Neural cell (in vitro differentiated cells): ENCODE measurements at regions not wholly inside any gene's neighbourhood (a gene's known extent, or its start where the extent isn't known, plus 50 kb on each side); places are given as distances from the start of the nearest gene placed in this dataset.

Experiments
- H2AFZ ChIP-seq: fragments of 200-600, 300-800 bp; sonication (generic), shearing (Covaris generic); 2 replicates; pipeline ENCODE4 v1.6.0; 2014; ENCODE audit warnings: low read depth, mild to moderate bottlenecking, antibody characterized with exemption, low read length, moderate library complexity
- H3F3A ChIP-seq: fragments of 200-600 bp; shearing (Covaris generic); 2 replicates; pipeline ENCODE4 v1.6.1; 2016; ENCODE audit warnings: mild to moderate bottlenecking, moderate library complexity, mixed read lengths, antibody characterized with exemption, low read length; ENCODE audit not compliant: insufficient read depth, poor library complexity, severe bottlenecking
- H3K27ac ChIP-seq: fragments of 200-600, 300-800 bp; sonication (generic), shearing (Covaris generic); 2 replicates; pipeline ENCODE4 v1.5.1; 2014; ENCODE audit warnings: mild to moderate bottlenecking, low read length, moderate library complexity
- H3K27me3 ChIP-seq: fragments of 300-800, 200-600 bp; sonication (generic), shearing (Covaris generic); 2 replicates; pipeline ENCODE4 v1.6.0; 2014; ENCODE audit warnings: mild to moderate bottlenecking, low read depth, low read length, moderate library complexity; ENCODE audit not compliant: insufficient read depth
- H3K36me3 ChIP-seq: fragments of 300-800, 200-600 bp; sonication (generic), shearing (Covaris generic); 2 replicates; pipeline ENCODE4 v1.5.1; 2014; ENCODE audit warnings: mild to moderate bottlenecking, antibody characterized with exemption, low read length, moderate library complexity; ENCODE audit not compliant: insufficient read depth
- H3K4me2 ChIP-seq: fragments of 300-800, 200-600 bp; sonication (generic), shearing (Covaris generic); 2 replicates; pipeline ENCODE4 v1.6.0; 2014; ENCODE audit warnings: mild to moderate bottlenecking, low read length
- H3K4me3 ChIP-seq: fragments of 300-800, 200-600 bp; sonication (generic), shearing (Covaris generic); 2 replicates; pipeline ENCODE4 v1.5.1; 2014; ENCODE audit warnings: mild to moderate bottlenecking, low read length, moderate library complexity
- H3K79me2 ChIP-seq: fragments of 200-600 bp; shearing (Covaris generic); replicated peaks from 2 replicates; pipeline ENCODE4 v1.6.0; 2014; ENCODE audit warnings: mild to moderate bottlenecking, low read length, moderate library complexity; ENCODE audit not compliant: insufficient read depth
- H3K9ac ChIP-seq: fragments of 300-800, 200-600 bp; sonication (generic), shearing (Covaris generic); 2 replicates; pipeline ENCODE4 v1.6.1; 2016; ENCODE audit warnings: mild to moderate bottlenecking, low read length, mixed read lengths
- H3K9me2 ChIP-seq: fragments of 200-600 bp; shearing (Covaris generic); 2 replicates; pipeline ENCODE4 v1.6.1; 2016; ENCODE audit warnings: mild to moderate bottlenecking, low read length, mixed read lengths; ENCODE audit not compliant: insufficient read depth
- H3K9me3 ChIP-seq: fragments of 200-600, 300-800 bp; sonication (generic), shearing (Covaris generic); 2 replicates; pipeline ENCODE4 v1.6.1; 2016; ENCODE audit warnings: mild to moderate bottlenecking, mixed run types, low read length, moderate library complexity, mixed read lengths
- H4K20me1 ChIP-seq: fragments of 200-600 bp; shearing (Covaris generic); 2 replicates; pipeline ENCODE4 v1.6.1; 2016; ENCODE audit warnings: mild to moderate bottlenecking, mixed run types; ENCODE audit not compliant: insufficient read depth
- EP300 ChIP-seq: fragments of 450-650 bp; conservative IDR thresholded peaks from 2 replicates; pipeline ENCODE4 v1.6.1; 2014; ENCODE audit warnings: antibody characterized with exemption, mild to moderate bottlenecking, moderate library complexity; ENCODE audit not compliant: poor library complexity, severe bottlenecking
- MXI1 ChIP-seq: fragments of 450-650 bp; conservative IDR thresholded peaks from 2 replicates; pipeline ENCODE4 v1.6.1; 2014; ENCODE audit warnings: antibody characterized with exemption, mild to moderate bottlenecking; ENCODE audit not compliant: poor library complexity, severe bottlenecking
- POLR2AphosphoS5 ChIP-seq: IDR thresholded peaks from 2 replicates; pipeline ENCODE4 v1.6.1; 2012
- RAD21 ChIP-seq: fragments of 450-650 bp; conservative IDR thresholded peaks from 2 replicates; pipeline ENCODE4 v1.6.1; 2014; ENCODE audit warnings: antibody characterized with exemption, mild to moderate bottlenecking, moderate library complexity
- SMC3 ChIP-seq: fragments of 450-650 bp; conservative IDR thresholded peaks from 2 replicates; pipeline ENCODE4 v1.6.1; 2014; ENCODE audit warnings: antibody characterized with exemption, mild to moderate bottlenecking, moderate library complexity; ENCODE audit not compliant: poor library complexity
- TAF1 ChIP-seq: IDR thresholded peaks from 2 replicates; pipeline ENCODE4 v1.6.1; 2012; ENCODE audit warnings: low read depth
- TF ChIP-seq, protein P1 (sequence below): fragments of 450-650 bp; IDR thresholded peaks from 2 replicates; pipeline ENCODE4 v1.5.1; 2014; ENCODE audit warnings: antibody characterized with exemption, mild to moderate bottlenecking, moderate library complexity; ENCODE audit not compliant: poor library complexity, severe bottlenecking
- TF ChIP-seq, protein P2 (sequence below): IDR thresholded peaks from 2 replicates; pipeline ENCODE4 v1.6.1; 2012; ENCODE audit warnings: borderline replicate concordance

DNA sequence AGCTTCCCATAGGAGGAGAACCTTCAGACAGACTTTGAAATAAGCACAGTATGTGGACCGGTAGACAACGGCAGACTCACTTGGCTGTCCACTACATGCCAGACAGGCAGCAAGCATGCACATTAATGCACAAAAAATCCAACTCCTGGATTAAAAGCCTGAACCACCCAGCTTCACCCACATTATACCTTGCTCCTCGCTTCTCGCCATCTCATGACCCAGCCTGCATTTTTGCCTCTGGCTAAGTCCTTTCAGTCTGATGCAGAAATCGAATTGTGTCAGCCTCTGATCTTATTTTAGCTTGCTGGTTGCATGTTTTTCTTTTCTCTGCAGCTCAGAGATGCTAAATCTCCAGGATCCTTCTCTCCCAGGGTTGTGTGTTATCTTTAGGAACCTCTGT lies 358.7 kb downstream of the RFC3 start:
- no peaks in the 10 kb centered on the region for H3K9me2 ChIP-seq
- H3K79me2 ChIP-seq, result no peaks in the 10 kb centered on the region
- no peak overlapping the region for H3K4me3 ChIP-seq
- no peak overlapping the region for H3K4me2 ChIP-seq
- TF ChIP-seq MXI1 (no peak), EP300 (no peak), TAF1 (no peak), SMC3 (no peak), RAD21 (no peak)
- TF ChIP-seq, protein P1, sequence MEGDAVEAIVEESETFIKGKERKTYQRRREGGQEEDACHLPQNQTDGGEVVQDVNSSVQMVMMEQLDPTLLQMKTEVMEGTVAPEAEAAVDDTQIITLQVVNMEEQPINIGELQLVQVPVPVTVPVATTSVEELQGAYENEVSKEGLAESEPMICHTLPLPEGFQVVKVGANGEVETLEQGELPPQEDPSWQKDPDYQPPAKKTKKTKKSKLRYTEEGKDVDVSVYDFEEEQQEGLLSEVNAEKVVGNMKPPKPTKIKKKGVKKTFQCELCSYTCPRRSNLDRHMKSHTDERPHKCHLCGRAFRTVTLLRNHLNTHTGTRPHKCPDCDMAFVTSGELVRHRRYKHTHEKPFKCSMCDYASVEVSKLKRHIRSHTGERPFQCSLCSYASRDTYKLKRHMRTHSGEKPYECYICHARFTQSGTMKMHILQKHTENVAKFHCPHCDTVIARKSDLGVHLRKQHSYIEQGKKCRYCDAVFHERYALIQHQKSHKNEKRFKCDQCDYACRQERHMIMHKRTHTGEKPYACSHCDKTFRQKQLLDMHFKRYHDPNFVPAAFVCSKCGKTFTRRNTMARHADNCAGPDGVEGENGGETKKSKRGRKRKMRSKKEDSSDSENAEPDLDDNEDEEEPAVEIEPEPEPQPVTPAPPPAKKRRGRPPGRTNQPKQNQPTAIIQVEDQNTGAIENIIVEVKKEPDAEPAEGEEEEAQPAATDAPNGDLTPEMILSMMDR, result no peak
- H3F3A ChIP-seq, result no peaks in the 10 kb centered on the region
- no peak overlapping the region for H3K9ac ChIP-seq
- H3K36me3 ChIP-seq, result no peaks in the 10 kb centered on the region
- no peak overlapping the region for H2AFZ ChIP-seq
- no peaks in the 10 kb centered on the region for H4K20me1 ChIP-seq
- H3K27me3 ChIP-seq, result no peaks in the 10 kb centered on the region
- H3K9me3 ChIP-seq, result no peaks in the 10 kb centered on the region
- H3K27ac ChIP-seq, result no peak overlapping the region

DNA sequence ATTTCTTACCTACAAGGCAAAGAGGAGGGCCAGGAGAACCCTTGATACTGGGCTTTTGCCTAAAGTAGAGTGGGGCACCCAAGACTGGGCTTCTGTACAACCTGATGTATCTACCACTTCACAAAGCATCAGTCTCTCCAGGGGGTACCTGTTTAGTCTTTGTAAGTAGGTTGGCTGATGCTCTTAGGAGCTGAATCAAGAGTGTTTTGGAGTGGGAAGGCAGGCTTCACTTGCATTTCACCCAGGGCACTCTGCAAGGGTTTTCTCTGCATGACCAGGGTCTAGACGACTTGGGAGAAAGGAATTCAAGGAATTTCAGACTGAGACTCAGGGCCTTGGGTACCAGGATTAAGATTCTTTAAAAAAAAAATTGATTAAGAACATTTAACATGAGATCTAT lies 361.5 kb downstream of the RFC3 start:
- Histone ChIP-seq H3K27me3 (no peaks in the 10 kb centered on the region), H3K9me2 (no peaks in the 10 kb centered on the region), H3F3A (no peaks in the 10 kb centered on the region), H2AFZ (no peak overlapping the region), H3K4me2 (no peak overlapping the region), H4K20me1 (no peaks in the 10 kb centered on the region), H3K36me3 (no peaks in the 10 kb centered on the region), H3K27ac (no peak overlapping the region), H3K4me3 (no peak overlapping the region), H3K79me2 (no peaks in the 10 kb centered on the region), H3K9ac (no peak overlapping the region), H3K9me3 (no peaks in the 10 kb centered on the region)
- no peak for TF ChIP-seq RAD21
- TF ChIP-seq EP300, result no peak
- TF ChIP-seq POLR2AphosphoS5, result no peak
- TF ChIP-seq, protein P1, result no peak
- TF ChIP-seq, protein P2, sequence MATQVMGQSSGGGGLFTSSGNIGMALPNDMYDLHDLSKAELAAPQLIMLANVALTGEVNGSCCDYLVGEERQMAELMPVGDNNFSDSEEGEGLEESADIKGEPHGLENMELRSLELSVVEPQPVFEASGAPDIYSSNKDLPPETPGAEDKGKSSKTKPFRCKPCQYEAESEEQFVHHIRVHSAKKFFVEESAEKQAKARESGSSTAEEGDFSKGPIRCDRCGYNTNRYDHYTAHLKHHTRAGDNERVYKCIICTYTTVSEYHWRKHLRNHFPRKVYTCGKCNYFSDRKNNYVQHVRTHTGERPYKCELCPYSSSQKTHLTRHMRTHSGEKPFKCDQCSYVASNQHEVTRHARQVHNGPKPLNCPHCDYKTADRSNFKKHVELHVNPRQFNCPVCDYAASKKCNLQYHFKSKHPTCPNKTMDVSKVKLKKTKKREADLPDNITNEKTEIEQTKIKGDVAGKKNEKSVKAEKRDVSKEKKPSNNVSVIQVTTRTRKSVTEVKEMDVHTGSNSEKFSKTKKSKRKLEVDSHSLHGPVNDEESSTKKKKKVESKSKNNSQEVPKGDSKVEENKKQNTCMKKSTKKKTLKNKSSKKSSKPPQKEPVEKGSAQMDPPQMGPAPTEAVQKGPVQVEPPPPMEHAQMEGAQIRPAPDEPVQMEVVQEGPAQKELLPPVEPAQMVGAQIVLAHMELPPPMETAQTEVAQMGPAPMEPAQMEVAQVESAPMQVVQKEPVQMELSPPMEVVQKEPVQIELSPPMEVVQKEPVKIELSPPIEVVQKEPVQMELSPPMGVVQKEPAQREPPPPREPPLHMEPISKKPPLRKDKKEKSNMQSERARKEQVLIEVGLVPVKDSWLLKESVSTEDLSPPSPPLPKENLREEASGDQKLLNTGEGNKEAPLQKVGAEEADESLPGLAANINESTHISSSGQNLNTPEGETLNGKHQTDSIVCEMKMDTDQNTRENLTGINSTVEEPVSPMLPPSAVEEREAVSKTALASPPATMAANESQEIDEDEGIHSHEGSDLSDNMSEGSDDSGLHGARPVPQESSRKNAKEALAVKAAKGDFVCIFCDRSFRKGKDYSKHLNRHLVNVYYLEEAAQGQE, result no peak
- TF ChIP-seq TAF1, result no peak
- no peak for TF ChIP-seq MXI1
